HCT116 (cell line): ENCODE measurements at regions not wholly inside any gene's neighbourhood (a gene's known extent, or its start where the extent isn't known, plus 50 kb on each side); places are given as distances from the start of the nearest gene placed in this dataset.

Source experiments
- ATAC-seq: fragments of 200-7000 bp; cut with Tn5 transposase; 2 replicates; pipeline ENCODE4 v1.9.1; 2020; ENCODE audit warnings: mild to moderate bottlenecking, moderate library complexity
- BruUV-seq: library from RNA; stranded (reverse); fragments of 400-500 nt; replicated peaks from 2 replicates; lab custom pipeline; 2021; lab: Mats Ljungman, UMichigan
- CTCF ChIA-PET: fragments of 300-600 bp; sonication (Branson Sonifier 250); formaldehyde crosslinking; loops from one replicate; lab custom pipeline; 2021; ENCODE audit warnings: antibody characterized with exemption; lab: Charles Lee
- POLR2A ChIA-PET: fragments of 300-600, 350-600 bp; sonication (Branson Sonifier 250); formaldehyde crosslinking; loops from one replicate; lab custom pipeline; 2021; ENCODE audit warnings: antibody characterized with exemption; lab: Charles Lee
- RAD21 ChIA-PET, 2 experiments: fragments of 300-600 bp; sonication (Branson Sonifier 250); formaldehyde crosslinking; loops; one replicate each; lab custom pipeline; 2023; ENCODE audit warnings: low total read pairs in 2 of 2; ENCODE audit not compliant: uncharacterized antibody in 2 of 2, unreplicated experiment in 2 of 2, low non-redundant PET in 1 of 2; lab: Charles Lee
- DNase-seq: peaks from one replicate; pipeline ENCODE4 v3.0.0-alpha.2; 2010; ENCODE audit warnings: low read depth, low spot score
- H2AFZ ChIP-seq: fragments of 200-600 bp; shearing (Covaris generic), sonication (generic); 2 replicates; pipeline ENCODE4 v1.6.1; 2017; ENCODE audit warnings: low read depth, mixed run types, mixed read lengths, antibody characterized with exemption, low read length; ENCODE audit not compliant: poor library complexity, severe bottlenecking
- H3K27ac ChIP-seq: 2 replicates; pipeline ENCODE4 v1.5.1; 2012; ENCODE audit warnings: low read depth, low read length
- H3K27me3 ChIP-seq: fragments of 200-600 bp; sonication (generic); 2 replicates; pipeline ENCODE4 v1.6.1; 2016; ENCODE audit warnings: mixed run types, low read length, mixed read lengths; ENCODE audit not compliant: insufficient read depth
- H3K36me3 ChIP-seq, 2 experiments: fragments of 200-500 bp in 1 of 2; fragments of 200-600 bp in 1 of 2; sonication (Bioruptor generic) in 1 of 2; sonication (generic) in 1 of 2; 2 replicates each; pipeline versions ENCODE4 v1.5.1 to v1.6.1; 2014 to 2016; ENCODE audit warnings: low read length in 2 of 2, inconsistent platforms in 1 of 2, mixed read lengths in 1 of 2, mixed run types in 1 of 2; ENCODE audit not compliant: insufficient read depth in 2 of 2, control insufficient read depth in 1 of 2
- H3K4me1 ChIP-seq, 2 experiments: fragments of 200-600 bp in 1 of 2; sonication (generic) in 1 of 2; 2 replicates each; pipeline versions ENCODE4 v1.5.1 to v1.6.1; 2012 to 2017; ENCODE audit warnings: low read length in 2 of 2, inconsistent platforms in 1 of 2, mild to moderate bottlenecking in 1 of 2, mixed read lengths in 1 of 2, mixed run types in 1 of 2, moderate library complexity in 1 of 2; ENCODE audit not compliant: insufficient read depth in 2 of 2, control insufficient read depth in 1 of 2
- H3K4me2 ChIP-seq: fragments of 200-600 bp; sonication (generic); 2 replicates; pipeline ENCODE4 v1.6.1; 2017; ENCODE audit warnings: mixed run types, low read length, mixed read lengths
- H3K4me3 ChIP-seq, 2 experiments: fragments of 200-600 bp in 1 of 2; sonication (generic) in 1 of 2; replicated peaks in 1 of 2; 2 replicates each; pipeline ENCODE4 v1.5.1; 2011 to 2016; ENCODE audit warnings: low read length in 2 of 2, control low read depth in 1 of 2, low read depth in 1 of 2, mild to moderate bottlenecking in 1 of 2, mixed read lengths in 1 of 2, mixed run types in 1 of 2
- H3K79me2 ChIP-seq: fragments of 200-600 bp; sonication (generic); 2 replicates; pipeline ENCODE4 v1.6.1; 2017; ENCODE audit warnings: mild to moderate bottlenecking, mixed run types, low read length, moderate library complexity, mixed read lengths; ENCODE audit not compliant: insufficient read depth
- H3K9ac ChIP-seq: fragments of 200-600 bp; sonication (generic); 2 replicates; pipeline ENCODE4 v1.6.1; 2016; ENCODE audit warnings: low read length, mixed read lengths
- H3K9me2 ChIP-seq: fragments of 200-600 bp; sonication (generic), shearing (Covaris generic); 2 replicates; pipeline ENCODE4 v1.6.1; 2017; ENCODE audit warnings: mixed run types, mild to moderate bottlenecking, moderate library complexity; ENCODE audit not compliant: insufficient read depth
- H3K9me3 ChIP-seq, 2 experiments: fragments of 200-500 bp in 1 of 2; fragments of 200-600 bp in 1 of 2; sonication (Bioruptor generic) in 1 of 2; sonication (generic) in 1 of 2; 2 replicates each; pipeline ENCODE4 v1.6.1; 2014 to 2017; ENCODE audit warnings: low read length in 2 of 2, mixed read lengths in 2 of 2, inconsistent platforms in 1 of 2, low read depth in 1 of 2, mild to moderate bottlenecking in 1 of 2, mixed run types in 1 of 2, moderate library complexity in 1 of 2; ENCODE audit not compliant: control insufficient read depth in 1 of 2, insufficient read depth in 1 of 2
- H4K20me1 ChIP-seq: fragments of 200-600 bp; sonication (generic), shearing (Covaris generic); 2 replicates; pipeline ENCODE4 v1.6.1; 2017; ENCODE audit warnings: mixed run types, mild to moderate bottlenecking, moderate library complexity; ENCODE audit not compliant: insufficient read depth
- CEBPB ChIP-seq: IDR thresholded peaks from 2 replicates; pipeline ENCODE4 v1.6.1; 2012; ENCODE audit warnings: low read depth
- CTCF ChIP-seq, 3 experiments: fragments of 200-600 bp in 1 of 3; sonication (generic) in 1 of 3; IDR thresholded peaks in 2 of 3; conservative IDR thresholded peaks in 1 of 3; 2 replicates each; pipeline ENCODE4 v1.5.1; 2012 to 2017; ENCODE audit warnings: low read depth in 2 of 3, low read length in 2 of 3, antibody characterized with exemption in 1 of 3, borderline replicate concordance in 1 of 3, control low read depth in 1 of 3, mild to moderate bottlenecking in 1 of 3, mixed read lengths in 1 of 3, mixed run types in 1 of 3, moderate library complexity in 1 of 3; ENCODE audit not compliant: insufficient read depth in 1 of 3
- EGR1 ChIP-seq: IDR thresholded peaks from 2 replicates; pipeline ENCODE4 v1.6.1; 2012; ENCODE audit warnings: low read depth
- EZH2phosphoT487 ChIP-seq: fragments of 200-600 bp; IDR thresholded peaks from 2 replicates; pipeline ENCODE4 v1.6.1; 2018; ENCODE audit warnings: antibody characterized with exemption, borderline replicate concordance
- FOSL1 ChIP-seq: IDR thresholded peaks from 2 replicates; pipeline ENCODE4 v1.6.1; 2012; ENCODE audit warnings: low read depth
- JUND ChIP-seq: IDR thresholded peaks from 2 replicates; pipeline ENCODE4 v1.6.1; 2012
- MAX ChIP-seq: IDR thresholded peaks from 2 replicates; pipeline ENCODE4 v1.6.1; 2012
- POLR2A ChIP-seq: IDR thresholded peaks from 2 replicates; pipeline ENCODE4 v1.7.0; 2011; ENCODE audit warnings: borderline replicate concordance; ENCODE audit not compliant: insufficient read depth, insufficient read length; ENCODE audit errors: extremely low read depth
- POLR2AphosphoS5 ChIP-seq: IDR thresholded peaks from 2 replicates; pipeline ENCODE4 v1.6.1; 2011; ENCODE audit warnings: mild to moderate bottlenecking, low read depth, low read length, moderate library complexity
- RAD21 ChIP-seq: IDR thresholded peaks from 2 replicates; pipeline ENCODE4 v1.6.1; 2012; ENCODE audit warnings: low read depth, mild to moderate bottlenecking
- SIN3A ChIP-seq: IDR thresholded peaks from 2 replicates; pipeline ENCODE4 v1.6.1; 2012; ENCODE audit warnings: low read depth
- SP1 ChIP-seq: IDR thresholded peaks from 2 replicates; pipeline ENCODE4 v1.6.1; 2012; ENCODE audit warnings: low read depth
- SRF ChIP-seq: IDR thresholded peaks from 2 replicates; pipeline ENCODE4 v1.6.1; 2012; ENCODE audit warnings: low read depth
- TCF7L2 ChIP-seq: IDR thresholded peaks from 2 replicates; pipeline ENCODE4 v1.7.0; 2011; ENCODE audit warnings: borderline replicate concordance, inconsistent platforms; ENCODE audit not compliant: insufficient read depth, insufficient read length; ENCODE audit errors: extremely low read depth
- YY1 ChIP-seq: IDR thresholded peaks from 2 replicates; pipeline ENCODE4 v1.6.1; 2011; ENCODE audit warnings: low read length, low read depth, moderate library complexity, mild to moderate bottlenecking; ENCODE audit not compliant: insufficient replicate concordance; ENCODE audit errors: extremely low read depth
- ZBTB33 ChIP-seq: IDR thresholded peaks from 2 replicates; pipeline ENCODE4 v1.6.1; 2011; ENCODE audit warnings: mild to moderate bottlenecking, low read length, moderate library complexity; ENCODE audit not compliant: insufficient replicate concordance; ENCODE audit errors: extremely low read depth
- ZNF274 ChIP-seq: fragments of 200-500 bp; sonication (Bioruptor generic); IDR thresholded peaks from 2 replicates; pipeline ENCODE4 v1.6.1; 2014; ENCODE audit warnings: mild to moderate bottlenecking, low read depth, low read length, inconsistent platforms
- intact Hi-C: fragments of 100-400 bp; cut with micrococcal nuclease; formaldehyde crosslinking; loops from 2 replicates; pipeline ENCODE4 v1.10.0; 2022
- TF ChIP-seq, protein P1 (sequence below): IDR thresholded peaks from 2 replicates; pipeline ENCODE4 v1.6.1; 2012
- TF ChIP-seq, protein P2 (sequence below): IDR thresholded peaks from 2 replicates; pipeline ENCODE4 v1.6.1; 2012; ENCODE audit warnings: low read depth

DNA sequence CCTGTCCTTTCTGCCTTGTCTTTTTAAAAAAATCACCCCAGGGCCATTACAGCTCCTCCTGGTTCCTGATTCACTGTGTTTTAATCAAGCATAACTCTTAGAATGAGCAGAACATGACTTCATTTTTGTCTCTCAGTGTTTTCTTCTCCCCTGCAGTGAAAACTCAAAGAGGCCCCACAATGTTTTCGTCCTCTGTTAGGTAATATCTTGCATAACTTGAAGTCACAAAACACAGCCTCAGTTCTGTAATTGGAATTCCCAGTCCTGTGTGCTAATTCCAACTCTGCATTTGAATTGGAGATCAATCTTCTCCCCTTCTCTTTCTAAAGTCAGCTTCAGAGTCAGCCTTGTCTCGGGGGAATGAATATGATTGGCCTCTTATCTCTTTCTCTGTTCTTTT, 186.5 kb upstream of the NAV2 start:
- POLR2A ChIA-PET: no interaction called here
- no peak overlapping the region for H3K9ac ChIP-seq
- H3K9me3 ChIP-seq: no peaks in the 10 kb centered on the region
- H3K27ac ChIP-seq: no peak overlapping the region
- H2AFZ ChIP-seq: no peak overlapping the region
- no TSS peak for BruUV-seq
- H4K20me1 ChIP-seq: no peaks in the 10 kb centered on the region
- no peaks in the 10 kb centered on the region for H3K9me2 ChIP-seq
- ATAC-seq: no peak
- TF ChIP-seq POLR2AphosphoS5 (no peak), SP1 (no peak), ZNF274 (no peak), EZH2phosphoT487 (no peak), ZBTB33 (no peak), RAD21 (no peak), YY1 (no peak), SRF (no peak), JUND (no peak), POLR2A (no peak), SIN3A (no peak), CTCF (IDR thresholded peaks at IDR 0.05 in 2 of 3, conservative IDR thresholded peaks at IDR 0.05 in 1 of 3; ENCODE audit: borderline replicate concordance in 1 of 3, insufficient read depth in 1 of 3, low read depth in 2 of 3, low read length in 2 of 3) (no peak), EGR1 (no peak), FOSL1 (no peak), CEBPB (no peak), MAX (no peak), TCF7L2 (no peak)
- TF ChIP-seq, protein P1, sequence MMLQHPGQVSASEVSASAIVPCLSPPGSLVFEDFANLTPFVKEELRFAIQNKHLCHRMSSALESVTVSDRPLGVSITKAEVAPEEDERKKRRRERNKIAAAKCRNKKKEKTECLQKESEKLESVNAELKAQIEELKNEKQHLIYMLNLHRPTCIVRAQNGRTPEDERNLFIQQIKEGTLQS: no peak
- TF ChIP-seq, protein P2, sequence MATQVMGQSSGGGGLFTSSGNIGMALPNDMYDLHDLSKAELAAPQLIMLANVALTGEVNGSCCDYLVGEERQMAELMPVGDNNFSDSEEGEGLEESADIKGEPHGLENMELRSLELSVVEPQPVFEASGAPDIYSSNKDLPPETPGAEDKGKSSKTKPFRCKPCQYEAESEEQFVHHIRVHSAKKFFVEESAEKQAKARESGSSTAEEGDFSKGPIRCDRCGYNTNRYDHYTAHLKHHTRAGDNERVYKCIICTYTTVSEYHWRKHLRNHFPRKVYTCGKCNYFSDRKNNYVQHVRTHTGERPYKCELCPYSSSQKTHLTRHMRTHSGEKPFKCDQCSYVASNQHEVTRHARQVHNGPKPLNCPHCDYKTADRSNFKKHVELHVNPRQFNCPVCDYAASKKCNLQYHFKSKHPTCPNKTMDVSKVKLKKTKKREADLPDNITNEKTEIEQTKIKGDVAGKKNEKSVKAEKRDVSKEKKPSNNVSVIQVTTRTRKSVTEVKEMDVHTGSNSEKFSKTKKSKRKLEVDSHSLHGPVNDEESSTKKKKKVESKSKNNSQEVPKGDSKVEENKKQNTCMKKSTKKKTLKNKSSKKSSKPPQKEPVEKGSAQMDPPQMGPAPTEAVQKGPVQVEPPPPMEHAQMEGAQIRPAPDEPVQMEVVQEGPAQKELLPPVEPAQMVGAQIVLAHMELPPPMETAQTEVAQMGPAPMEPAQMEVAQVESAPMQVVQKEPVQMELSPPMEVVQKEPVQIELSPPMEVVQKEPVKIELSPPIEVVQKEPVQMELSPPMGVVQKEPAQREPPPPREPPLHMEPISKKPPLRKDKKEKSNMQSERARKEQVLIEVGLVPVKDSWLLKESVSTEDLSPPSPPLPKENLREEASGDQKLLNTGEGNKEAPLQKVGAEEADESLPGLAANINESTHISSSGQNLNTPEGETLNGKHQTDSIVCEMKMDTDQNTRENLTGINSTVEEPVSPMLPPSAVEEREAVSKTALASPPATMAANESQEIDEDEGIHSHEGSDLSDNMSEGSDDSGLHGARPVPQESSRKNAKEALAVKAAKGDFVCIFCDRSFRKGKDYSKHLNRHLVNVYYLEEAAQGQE: no peak
- DNase-seq: no peak
- no peaks in the 10 kb centered on the region for H3K79me2 ChIP-seq
- no peaks in the 10 kb centered on the region for H3K4me1 ChIP-seq
- H3K4me2 ChIP-seq: no peak overlapping the region
- CTCF ChIA-PET: no interaction called here
- intact Hi-C loops: no loop called here
- RAD21 ChIA-PET: no interaction called here
- no peaks in the 10 kb centered on the region for H3K36me3 ChIP-seq
- H3K27me3 ChIP-seq: peaks cover 35% of the 10 kb centered on the region
- no peak overlapping the region for H3K4me3 ChIP-seq
